Fibroblast of peridontal ligament (primary cell): ENCODE measurements at regions not wholly inside any gene's neighbourhood (a gene's known extent, or its start where the extent isn't known, plus 50 kb on each side); places are given as distances from the start of the nearest gene placed in this dataset.
A peak's percentile ranks its signal among the peaks of the same experiment; 100 is the strongest.

Experiments used
- DNase-seq: peaks from one replicate; pipeline ENCODE4 v3.0.0-alpha.2; 2010; ENCODE audit errors: extremely low read depth

DNA sequence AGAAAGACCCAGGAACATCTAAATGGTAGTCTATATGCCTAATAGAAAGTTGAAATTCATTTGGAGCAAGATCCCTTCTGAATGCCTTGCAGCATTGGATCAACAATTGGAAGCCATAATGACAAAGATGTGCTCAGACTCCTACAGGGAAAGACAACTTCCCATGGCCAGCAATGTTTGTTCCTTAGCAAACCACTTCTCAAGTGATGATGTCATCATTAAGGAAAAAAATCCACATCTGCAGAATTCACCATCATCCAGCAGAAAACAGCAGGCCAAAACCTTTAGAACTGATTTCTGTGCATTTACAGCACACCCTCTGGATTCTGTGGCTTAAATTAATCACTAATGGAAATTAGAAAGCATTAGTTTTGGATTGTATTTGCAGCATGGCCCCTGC lies 82.4 kb upstream of the ZIC3 start:
- DNase-seq = no peak

DNA sequence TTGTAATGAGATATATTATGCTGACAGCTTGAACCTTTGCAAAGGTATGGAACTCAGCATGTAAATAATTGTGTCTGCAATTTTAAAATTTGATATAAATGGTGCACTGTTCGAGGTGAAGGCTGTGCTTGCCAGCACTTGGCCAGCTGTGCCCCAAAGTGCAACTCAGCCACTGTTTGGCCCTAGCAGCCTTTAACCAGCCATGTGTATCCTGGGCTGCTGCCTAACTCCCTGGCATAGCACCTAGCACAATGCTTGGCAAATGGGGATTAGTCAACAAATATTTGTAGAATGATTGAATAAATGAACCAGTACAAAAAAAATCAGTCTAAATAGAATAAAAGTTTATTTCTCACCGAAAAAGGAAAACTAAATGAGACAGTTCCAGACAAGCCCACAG lies 83.8 kb upstream of the ZIC3 start:
- DNase-seq = no peak

DNA sequence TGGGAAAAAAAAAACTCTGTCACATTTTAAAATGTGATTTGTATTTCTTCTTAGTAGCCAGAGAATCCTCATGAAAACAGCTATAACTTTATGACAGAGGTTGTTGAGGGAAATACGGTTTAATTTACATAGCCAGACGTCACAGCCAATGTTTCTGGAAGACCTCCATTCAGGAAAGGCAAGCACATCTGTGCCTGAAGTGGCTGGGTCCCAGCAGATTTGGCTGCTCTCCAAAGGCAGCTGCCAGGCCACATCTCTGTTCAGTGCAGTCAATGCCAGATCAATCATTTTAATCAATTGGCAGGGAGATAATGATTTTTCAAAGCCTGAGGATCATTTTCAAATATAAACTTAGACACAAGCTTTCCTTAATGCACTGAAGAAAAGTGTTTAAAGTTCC lies 86.5 kb upstream of the ZIC3 start:
- DNase-seq = no peak

DNA sequence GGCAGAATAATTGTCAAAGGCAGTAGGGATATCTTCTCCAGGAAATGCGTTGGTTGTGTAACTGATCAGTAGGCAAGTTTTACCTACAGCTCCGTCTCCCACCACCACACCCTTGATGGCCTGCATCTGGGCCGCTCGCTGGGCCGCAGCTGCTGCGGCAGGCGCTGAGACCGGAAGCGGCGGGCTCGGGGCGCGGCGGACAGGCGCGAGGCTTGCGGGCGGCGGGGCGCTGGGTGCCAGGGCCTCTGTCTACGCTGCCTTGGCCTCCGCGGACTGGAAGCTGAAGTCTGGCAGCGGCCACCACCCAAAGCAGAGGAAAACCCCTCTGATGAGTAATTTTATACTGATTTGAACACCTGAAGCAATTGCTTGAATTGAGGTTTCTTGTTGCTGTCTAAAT lies 124.2 kb upstream of the ZIC3 start:
- DNase-seq = no peak

DNA sequence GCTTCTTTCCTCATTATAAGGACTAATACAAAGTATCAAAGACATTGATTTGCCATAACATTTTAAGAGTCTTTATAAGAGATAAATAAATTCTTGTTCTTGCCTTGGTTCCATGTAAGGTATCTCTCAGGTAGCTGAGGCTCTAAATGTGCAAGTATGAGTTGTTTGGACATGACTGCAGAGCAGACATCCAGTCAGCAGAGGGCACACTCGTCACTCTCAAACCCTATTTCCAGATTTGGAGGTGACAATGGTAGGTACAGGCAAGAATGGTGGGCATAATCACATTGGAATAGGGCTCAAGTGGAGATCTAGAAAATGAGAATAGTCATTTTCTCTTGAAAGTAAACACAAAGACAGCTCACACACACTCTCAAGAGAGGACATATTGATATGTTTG lies 133.3 kb upstream of the ZIC3 start:
- DNase-seq = no peak

DNA sequence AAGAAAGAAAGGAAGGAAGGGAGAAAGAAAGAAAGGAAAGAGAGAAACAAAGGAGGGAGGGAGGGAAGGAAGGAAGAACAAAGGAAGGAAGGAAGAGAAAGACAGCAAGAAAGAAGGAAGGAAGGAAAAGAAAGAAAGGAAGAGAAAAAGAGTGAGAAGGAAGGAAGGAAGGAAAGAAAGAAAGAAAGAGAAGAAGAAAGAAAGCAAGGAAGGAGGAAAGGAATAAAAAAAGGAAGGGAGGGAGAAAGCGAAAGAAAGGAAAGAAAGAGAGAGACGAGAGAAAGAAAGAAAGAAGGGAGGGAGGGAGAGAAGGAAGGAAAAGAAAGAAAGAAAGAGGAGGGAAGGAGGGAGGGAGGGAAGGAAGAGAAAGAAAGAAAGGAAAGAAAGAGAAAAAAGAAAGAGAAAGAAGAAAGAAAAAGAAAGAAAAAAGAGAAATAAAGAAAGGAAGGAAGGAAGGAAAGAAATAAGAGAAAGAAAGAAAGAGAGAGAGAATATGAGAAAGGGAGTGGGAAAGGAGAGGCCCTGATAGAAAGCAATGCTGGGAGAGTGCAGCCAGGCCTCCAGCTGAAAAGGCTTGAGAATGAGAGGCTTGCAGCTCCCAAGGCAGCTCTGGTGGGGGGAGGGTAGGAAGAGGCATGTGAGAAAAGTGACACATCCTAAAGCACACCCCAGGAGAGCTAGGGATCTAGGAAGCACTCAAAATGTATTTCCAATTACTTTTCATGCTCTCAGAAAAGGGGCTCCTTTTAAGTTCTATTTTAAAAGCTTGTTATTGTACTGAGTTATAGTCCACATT lies 134.0 kb upstream of the ZIC3 start:
- no peak for DNase-seq

DNA sequence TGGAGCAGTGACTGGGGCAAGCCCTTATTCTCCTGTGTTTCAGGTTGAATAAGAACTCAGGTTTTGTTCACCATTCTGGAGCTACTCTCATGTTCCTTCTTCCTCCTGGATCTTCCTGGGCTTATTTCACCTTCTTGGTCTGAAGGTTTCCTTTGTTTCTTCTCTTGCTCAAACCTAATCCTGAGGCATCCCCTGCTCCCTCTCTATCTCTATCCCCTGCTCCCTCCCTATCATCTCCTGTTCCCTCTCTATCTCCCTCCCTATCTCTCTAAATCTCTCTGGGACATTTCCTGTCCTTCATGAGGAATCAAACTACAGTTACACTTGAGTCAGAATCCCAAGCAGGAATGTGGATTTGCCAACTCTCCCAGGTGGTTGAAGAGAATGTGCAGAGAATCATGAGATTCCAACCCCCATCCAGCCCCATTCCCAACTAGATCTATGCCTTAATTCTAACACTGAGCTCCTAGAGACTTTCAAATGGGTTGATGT lies 134.9 kb upstream of the ZIC3 start:
- no peak for DNase-seq

DNA sequence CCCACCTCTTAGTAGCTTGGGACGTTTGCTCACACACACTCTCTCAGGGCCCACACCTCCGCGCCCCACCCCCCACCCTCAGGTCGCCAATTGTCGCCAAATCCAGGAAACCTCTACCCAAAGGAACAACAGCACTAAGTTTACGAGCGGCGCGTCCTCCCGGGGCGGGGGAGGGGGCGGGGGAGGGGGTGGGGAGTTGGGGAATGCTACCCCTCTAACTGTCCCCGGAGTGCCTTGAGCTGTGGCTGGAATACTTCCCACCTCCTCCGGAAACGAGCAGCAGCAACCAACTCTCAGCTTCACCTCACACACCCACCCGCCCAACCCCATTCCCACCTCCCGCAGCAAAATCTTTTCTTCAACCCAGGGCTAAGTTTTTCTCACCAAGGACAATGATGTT lies 135.6 kb upstream of the ZIC3 start:
- DNase-seq = no peak

DNA sequence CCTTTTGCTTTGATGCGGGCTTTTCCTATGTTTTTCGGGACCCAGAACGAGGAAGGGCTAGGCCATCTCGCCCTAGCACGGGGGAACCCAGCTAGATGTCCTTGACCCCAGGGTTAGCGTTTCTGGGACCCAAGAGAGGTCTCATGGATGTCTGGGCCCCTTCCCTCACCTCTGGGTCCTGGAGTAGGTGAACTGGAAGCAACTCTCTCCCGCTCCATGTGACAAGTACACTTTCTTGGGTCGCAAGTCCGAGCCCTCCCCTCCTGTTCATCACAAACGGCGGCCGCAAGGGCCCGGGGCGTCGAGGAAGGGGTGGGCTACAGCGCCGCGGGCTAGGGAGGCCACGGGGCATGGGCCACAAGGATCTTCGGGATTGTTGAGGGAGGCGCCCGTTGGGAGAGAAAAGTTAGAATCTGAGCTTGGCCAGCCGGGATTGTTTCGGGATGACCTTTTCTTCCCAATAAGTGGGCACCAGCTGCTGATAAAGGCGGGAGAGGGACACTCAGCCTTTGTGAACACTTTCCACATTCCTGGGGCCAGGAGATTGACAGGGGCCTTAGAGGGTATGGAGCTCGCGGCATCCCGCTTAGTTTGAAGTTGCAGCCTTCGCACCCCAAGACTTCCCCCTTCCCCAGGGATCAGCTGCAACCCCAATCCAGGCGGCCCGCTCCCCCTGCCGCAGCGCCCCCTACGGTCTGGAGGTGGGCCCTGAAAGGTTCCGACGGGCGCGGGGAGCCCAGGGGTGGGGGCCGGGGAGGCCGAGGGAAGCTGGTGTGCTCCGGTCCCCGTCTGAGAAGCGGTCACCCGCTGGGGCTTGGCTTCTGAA lies 136.9 kb upstream of the ZIC3 start:
- DNase-seq = no peak

DNA sequence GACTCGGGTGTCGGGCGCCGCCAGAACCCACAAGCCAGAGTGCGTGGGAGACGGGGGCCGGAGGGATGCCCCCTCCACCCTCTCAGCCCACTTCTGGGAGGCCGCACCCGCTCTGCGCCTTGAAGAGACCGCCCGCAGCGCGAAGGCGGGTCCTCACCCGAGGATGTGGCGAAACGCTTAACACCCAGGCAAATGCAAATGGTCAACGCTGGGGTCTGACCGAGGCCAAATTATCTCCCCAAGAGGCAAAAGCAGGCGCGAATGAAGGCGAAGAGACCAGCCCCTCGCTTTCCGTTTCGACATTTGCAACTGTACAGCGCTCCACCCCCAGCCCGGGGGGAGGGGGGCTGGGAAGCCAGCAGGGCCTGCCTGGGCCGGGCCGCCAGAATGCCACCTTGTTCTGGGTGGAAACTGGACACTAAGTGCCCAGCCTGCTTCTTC lies 137.7 kb upstream of the ZIC3 start:
- no peak for DNase-seq

DNA sequence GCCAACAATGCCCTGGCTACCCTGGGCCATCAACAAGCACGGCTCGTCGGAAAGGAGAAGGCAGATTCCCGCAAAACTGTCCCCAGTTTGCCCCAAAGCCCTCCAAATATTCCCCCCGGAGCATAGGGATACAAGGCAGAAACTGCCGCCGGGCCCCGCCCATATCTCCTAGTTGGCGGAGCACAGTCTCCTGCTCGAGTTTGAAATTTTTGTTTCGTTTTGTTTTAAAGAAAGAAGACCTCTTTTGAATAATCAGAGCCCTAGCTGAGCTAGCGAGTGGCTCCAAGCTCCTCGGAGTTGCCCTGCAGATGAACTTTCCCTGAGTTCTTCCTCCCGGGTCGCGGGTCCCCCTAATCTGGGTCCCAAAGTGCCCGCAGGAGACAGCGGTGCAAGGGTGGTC lies 138.1 kb upstream of the ZIC3 start:
- DNase-seq = peak; percentile 0

DNA sequence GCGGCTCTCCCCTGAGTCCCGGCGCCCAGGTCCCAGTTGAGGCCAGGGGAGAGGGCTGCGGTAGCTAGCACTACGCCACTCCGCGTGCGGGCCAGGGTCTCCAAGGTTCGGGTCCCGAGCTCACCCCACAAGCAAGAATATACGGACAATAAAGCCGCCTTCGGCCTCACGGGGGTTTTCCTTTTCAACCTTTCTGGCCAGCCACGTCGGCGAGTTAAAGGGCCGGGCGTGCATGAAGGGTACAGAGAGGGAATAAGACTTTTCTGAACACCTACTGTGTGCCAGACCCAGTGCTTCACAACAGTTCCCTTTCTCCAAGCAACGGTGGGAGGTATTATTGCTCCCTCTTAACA lies 138.5 kb upstream of the ZIC3 start:
- no peak for DNase-seq

DNA sequence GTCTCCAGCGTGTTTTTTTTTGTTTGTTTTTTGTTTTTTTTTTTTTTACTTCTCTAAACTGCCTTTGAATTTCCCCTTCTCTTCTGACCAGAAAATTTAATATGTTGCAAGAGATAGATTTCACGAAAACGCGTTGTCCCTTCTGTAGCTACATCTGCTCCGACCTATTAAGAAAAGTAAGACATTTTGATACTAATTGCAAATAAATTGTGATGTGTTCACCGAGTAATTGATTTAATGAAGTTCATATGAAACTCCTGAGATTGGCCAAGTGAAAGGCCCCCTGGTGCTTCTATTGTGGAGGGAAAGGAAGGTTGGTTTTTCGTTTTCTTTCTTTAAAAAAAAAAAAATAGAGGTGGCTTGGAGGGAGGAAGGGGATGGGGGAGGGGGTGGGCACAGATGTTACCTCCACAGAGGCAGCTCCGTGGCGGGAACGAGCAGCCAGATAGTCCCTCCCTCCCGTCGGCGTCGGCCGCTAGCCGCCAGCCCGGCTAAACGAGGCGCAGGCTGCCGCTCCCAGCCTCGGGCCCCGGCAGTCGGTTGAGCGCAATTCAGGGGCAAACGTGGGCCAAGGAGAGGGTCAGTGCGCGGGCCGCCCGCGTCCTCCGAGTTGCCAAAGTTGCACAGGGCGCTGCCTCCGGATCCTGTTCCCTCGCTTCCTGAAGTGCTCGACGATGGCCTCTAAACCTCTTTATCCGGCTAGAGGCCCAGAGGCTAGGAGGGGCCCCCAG lies 139.1 kb upstream of the ZIC3 start:
- DNase-seq = no peak

DNA sequence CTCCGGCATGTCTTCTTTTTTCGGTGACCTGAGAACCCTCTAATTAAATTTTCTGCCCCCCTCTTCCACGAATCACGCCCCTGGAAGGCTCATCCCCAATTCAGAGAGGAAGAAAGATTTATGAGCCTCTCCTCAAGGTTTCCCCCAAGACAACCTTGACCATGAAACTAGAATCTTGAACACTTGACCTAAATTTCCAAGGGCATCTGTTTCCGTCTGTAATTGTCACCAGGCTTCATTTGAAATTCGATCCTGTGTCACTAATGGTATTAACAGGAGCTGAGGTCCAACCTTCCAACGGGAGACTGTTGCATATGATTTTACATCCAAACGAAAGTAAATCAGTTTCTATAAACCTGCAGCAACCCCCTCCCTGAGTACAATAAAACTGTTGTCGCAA lies 139.9 kb upstream of the ZIC3 start:
- DNase-seq = no peak

DNA sequence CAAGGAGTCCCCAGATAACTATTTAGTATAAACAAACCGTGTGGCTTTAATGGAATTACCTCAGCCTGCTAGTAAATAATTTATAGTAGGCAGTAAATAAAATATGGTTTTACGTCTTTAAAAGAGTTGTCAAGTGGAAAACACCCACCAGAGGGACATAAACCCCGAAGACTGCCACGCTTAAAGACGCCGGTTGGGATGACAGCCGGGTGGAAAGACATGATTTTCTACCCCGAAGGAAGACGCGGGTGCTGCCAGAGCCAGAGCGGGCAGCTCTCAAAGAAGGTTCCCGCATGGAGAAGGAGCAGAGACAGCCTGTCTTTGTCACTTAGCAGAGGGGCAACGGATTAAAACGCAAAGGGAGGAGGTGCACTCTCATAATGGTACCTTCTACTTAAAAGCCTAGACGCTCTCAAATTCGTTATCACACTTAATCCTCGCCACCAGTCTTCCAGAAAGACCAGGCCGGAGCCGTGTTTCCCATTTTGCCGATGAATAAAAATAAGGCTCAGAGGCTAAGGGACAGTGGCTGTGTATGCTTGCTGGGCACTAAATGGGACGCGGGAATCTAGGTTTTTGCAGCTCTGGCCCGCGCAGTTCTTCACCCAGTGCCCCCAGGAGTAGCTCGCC lies 140.5 kb upstream of the ZIC3 start:
- DNase-seq = no peak

DNA sequence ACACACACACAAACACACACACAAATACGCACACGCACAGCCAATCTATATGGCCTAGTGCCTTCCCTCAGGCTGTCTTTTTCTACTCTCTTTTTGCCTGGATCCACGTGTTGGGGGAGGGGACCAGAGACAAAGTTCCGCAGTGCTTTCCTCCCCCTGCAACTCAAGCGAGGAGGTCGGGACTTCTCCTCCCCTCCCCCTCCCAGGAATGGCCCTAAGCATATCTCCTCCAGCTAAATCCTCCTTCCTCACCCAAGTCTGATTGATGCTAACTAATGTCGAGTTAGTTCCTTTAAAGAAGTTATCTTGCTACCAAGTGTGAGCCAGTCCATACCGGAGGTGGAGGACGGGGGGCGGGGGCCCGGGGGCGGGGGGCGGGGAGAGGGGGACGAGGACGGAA lies 141.2 kb upstream of the ZIC3 start:
- DNase-seq = no peak

DNA sequence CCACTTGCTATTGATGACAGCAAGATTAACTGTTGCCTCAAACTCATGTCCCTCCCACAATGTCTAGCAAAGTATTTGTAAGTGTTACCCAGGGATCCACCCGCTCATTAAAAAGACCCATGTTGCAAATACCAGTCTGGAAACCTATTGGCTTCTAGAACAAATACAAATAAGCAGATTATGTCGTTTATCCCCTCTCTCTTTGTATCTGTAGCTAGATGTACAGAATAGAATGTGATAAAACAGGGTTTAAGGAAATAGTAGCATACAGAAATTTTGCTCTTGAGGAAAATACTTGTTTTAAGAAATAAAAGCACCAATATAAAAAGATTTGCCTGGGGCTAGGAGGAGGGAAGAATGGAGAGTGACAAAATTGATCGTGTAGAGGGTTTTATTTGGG lies 142.7 kb upstream of the ZIC3 start:
- DNase-seq = no peak

DNA sequence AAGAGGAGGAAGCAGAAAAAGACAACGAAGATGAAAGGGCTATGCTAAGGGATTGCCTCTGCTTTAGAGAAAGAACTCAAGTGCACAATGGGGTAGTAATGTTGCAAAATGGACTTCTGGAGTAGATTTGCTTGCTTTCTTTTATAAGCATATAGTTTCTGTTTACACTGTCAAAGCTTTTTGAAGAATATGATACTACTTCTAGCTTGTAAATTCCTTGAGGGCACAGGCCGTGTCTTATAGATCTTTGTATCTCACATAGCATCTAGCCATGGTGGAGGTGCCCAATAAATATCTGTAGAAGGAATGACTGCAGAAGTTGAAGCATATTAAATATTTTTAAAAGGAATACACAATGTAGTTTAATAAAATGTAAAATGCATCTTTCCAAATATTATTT lies 147.8 kb upstream of the ZIC3 start:
- DNase-seq = no peak

DNA sequence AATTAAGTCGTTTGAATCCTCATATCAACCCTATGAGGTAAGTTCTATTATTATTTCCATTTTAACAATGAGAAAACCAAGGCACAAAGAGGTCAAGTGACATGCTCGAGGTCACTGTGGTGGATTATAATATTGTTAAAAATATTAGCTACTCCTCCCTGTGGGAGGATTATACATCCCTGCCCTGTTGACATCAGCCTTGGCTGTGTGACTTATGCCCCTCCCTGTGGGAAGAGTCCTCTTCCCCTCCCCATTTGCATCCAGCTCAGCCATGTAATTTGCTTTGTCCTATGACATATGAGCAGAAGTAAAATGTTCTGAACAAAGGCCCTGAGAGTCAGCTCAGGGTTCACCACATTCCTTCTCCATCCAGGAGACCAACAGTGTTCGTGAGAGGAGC lies 152.7 kb upstream of the ZIC3 start:
- DNase-seq = no peak

DNA sequence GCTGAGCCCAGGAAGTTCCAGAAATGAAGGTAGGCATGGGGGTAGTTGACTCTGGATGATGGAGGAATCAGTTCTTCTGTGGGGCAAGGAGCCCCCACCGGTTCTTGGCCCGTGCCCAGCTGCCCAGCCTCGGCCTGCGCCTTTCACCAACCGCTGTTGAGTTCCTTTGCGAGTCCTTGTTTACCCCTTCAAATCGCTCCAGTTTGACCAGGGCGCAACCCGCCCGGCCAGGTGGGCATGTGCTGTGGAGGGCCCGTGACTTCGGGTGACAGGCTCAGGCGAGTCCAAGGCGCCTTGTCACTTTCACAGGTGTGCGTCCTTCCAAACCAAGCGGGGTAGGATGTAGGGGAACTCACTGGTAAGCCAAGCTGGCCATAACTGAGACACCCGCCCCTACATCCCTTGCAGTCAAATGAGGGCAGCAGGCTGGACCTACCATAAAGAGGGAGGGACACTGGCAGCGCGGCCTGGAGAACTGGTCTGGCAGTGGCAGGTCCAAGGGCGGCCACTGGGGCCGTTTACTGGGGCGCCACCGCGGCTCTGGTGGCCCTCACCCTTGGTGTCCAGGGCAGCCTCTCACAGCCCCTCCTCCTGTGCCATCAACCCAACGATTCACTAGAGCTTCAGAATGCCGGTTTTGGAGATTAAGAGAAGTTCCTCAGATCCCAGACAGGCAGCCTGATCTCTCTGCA lies 160.3 kb upstream of the ZIC3 start:
- DNase-seq = no peak

DNA sequence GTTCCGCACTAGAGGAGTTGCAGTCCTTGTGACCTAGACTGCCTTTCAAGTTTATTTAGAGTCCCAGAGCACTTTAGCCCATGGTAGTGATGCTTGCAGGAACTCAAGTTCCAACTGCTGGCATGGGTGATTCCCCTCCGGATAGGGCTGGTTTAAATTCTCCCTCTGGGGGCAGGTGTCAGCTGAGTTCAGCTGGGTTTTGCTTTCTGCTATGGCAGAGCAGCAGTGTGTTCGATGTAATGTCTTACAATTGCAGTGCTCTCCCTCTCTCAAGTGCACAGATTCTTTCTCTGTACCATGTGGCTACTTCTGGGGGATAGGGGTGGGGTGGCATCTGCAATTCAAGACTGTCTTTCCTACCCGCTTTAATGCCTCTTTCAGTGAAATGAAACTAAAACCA lies 164.8 kb upstream of the ZIC3 start:
- DNase-seq = no peak

DNA sequence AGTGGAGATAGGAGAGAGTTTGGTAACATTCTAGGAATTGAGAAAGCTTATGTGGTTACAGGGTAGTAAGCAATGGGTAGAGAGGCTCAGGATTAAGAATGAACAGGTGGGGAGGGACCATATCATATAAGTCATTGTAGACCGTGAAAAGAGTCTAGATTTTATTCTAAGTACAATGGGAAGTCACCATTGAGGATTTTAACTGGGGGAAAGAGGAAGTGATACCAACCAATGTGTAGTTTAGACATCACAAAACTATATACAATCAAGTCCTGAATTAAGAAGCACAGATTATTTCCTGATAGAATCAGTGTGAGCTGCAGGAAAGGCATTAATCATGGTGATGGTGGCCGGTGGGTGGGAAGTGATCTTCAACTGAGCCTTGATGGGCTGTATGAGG lies 178.3 kb upstream of the ZIC3 start:
- DNase-seq = no peak
